PC-3 (cell line): ENCODE measurements at regions not wholly inside any gene's neighbourhood (a gene's known extent, or its start where the extent isn't known, plus 50 kb on each side); places are given as distances from the start of the nearest gene placed in this dataset.

Experiments used
- ATAC-seq: fragments of 200-7000 bp; cut with Tn5 transposase; 2 replicates; pipeline ENCODE4 v1.9.1; 2020; ENCODE audit warnings: mild to moderate bottlenecking, moderate library complexity
- BruUV-seq: library from RNA; stranded (reverse); fragments of 400-500 nt; replicated peaks from 2 replicates; lab custom pipeline; 2021; lab: Mats Ljungman, UMichigan
- CTCF ChIA-PET: fragments of 300-600 bp; sonication (Branson Sonifier 250); formaldehyde crosslinking; loops from one replicate; lab custom pipeline; 2022; ENCODE audit warnings: antibody characterized with exemption; lab: Charles Lee
- POLR2A ChIA-PET: fragments of 300-600 bp; sonication (Branson Sonifier 250); formaldehyde crosslinking; loops from one replicate; lab custom pipeline; 2022; ENCODE audit warnings: antibody characterized with exemption; ENCODE audit not compliant: unreplicated experiment; lab: Charles Lee
- DNase-seq: peaks from one replicate; pipeline ENCODE4 v3.0.0-alpha.2; 2015
- H2AFZ ChIP-seq: fragments of 300-600 bp; sonication (generic); 2 replicates; pipeline ENCODE4 v1.6.0; 2016; ENCODE audit warnings: antibody characterized with exemption, low read length
- H3F3A ChIP-seq: fragments of 300-600 bp; sonication (generic); one replicate; pipeline ENCODE4 v1.6.0; 2017; ENCODE audit warnings: antibody characterized with exemption, low read length, control low read depth, mild to moderate bottlenecking; ENCODE audit not compliant: unreplicated experiment
- H3K27ac ChIP-seq: fragments of 300-600 bp; sonication (generic); 2 replicates; pipeline ENCODE4 v1.5.1; 2016; ENCODE audit warnings: mild to moderate bottlenecking, low read length
- H3K27me3 ChIP-seq: fragments of 300-600 bp; sonication (generic); 2 replicates; pipeline ENCODE4 v1.6.1; 2016; ENCODE audit warnings: low read length, mixed read lengths
- H3K36me3 ChIP-seq: fragments of 300-600 bp; sonication (generic); 2 replicates; pipeline ENCODE4 v1.6.1; 2016; ENCODE audit warnings: low read depth, mixed run types, low read length, mixed read lengths
- H3K4me1 ChIP-seq: fragments of 300-600 bp; sonication (generic); 2 replicates; pipeline ENCODE4 v1.5.1; 2016; ENCODE audit warnings: low read length; ENCODE audit not compliant: insufficient read depth
- H3K4me2 ChIP-seq: fragments of 300-600 bp; sonication (generic); 2 replicates; pipeline ENCODE4 v1.6.0; 2016; ENCODE audit warnings: low read length
- H3K4me3 ChIP-seq: fragments of 300-600 bp; sonication (generic); 2 replicates; pipeline ENCODE4 v1.5.1; 2016; ENCODE audit warnings: mild to moderate bottlenecking, low read length, mixed read lengths
- H3K79me2 ChIP-seq: fragments of 300-600 bp; sonication (generic); 2 replicates; pipeline ENCODE4 v1.6.1; 2017; ENCODE audit warnings: low read length, mixed read lengths
- H3K9ac ChIP-seq: fragments of 300-600 bp; sonication (generic); 2 replicates; pipeline ENCODE4 v1.6.0; 2016; ENCODE audit warnings: mild to moderate bottlenecking, low read length
- H3K9me2 ChIP-seq: fragments of 300-600 bp; sonication (generic); replicated peaks from 2 replicates; pipeline ENCODE4 v1.6.1; 2016; ENCODE audit warnings: mixed run types, low read length, mixed read lengths
- H3K9me3 ChIP-seq: fragments of 300-600 bp; sonication (generic); 2 replicates; pipeline ENCODE4 v1.6.1; 2016; ENCODE audit warnings: low read length, mixed read lengths
- H4K20me1 ChIP-seq: fragments of 300-600 bp; sonication (generic); 2 replicates; pipeline ENCODE4 v1.6.1; 2016; ENCODE audit warnings: low read length, mixed read lengths
- EZH2 ChIP-seq: fragments of 300-600 bp; sonication (generic); IDR thresholded peaks from one replicate; pipeline ENCODE4 v1.6.1; 2017; ENCODE audit warnings: antibody characterized with exemption, mild to moderate bottlenecking, low read length; ENCODE audit not compliant: unreplicated experiment
- EZH2phosphoT487 ChIP-seq: fragments of 300-600 bp; sonication (generic); IDR thresholded peaks from 2 replicates; pipeline ENCODE4 v1.6.1; 2018; ENCODE audit warnings: mild to moderate bottlenecking, antibody characterized with exemption, low read length, borderline replicate concordance
- intact Hi-C: fragments of 100-400 bp; cut with micrococcal nuclease; formaldehyde crosslinking; loops from 2 replicates; pipeline ENCODE4 v1.9.0; 2023
- TF ChIP-seq, protein P1 (sequence below): fragments of 300-600 bp; sonication (generic); conservative IDR thresholded peaks from 2 replicates; pipeline ENCODE4 v1.5.1; 2017; ENCODE audit warnings: antibody characterized with exemption, low read depth, mild to moderate bottlenecking, low read length

GRCh38 chr14:101499513-101499912, 61.8 kb upstream of the DIO3 start:
- no peak overlapping the region for H3K4me3 ChIP-seq
- H3F3A ChIP-seq, result no peaks in the 10 kb centered on the region
- ChIA-PET CTCF (no interaction called here), POLR2A (no interaction called here)
- H4K20me1 ChIP-seq, result no peaks in the 10 kb centered on the region
- no peak overlapping the region for H3K4me2 ChIP-seq
- no peaks in the 10 kb centered on the region for H3K9me3 ChIP-seq
- no peak for ATAC-seq
- TF ChIP-seq, protein P1, sequence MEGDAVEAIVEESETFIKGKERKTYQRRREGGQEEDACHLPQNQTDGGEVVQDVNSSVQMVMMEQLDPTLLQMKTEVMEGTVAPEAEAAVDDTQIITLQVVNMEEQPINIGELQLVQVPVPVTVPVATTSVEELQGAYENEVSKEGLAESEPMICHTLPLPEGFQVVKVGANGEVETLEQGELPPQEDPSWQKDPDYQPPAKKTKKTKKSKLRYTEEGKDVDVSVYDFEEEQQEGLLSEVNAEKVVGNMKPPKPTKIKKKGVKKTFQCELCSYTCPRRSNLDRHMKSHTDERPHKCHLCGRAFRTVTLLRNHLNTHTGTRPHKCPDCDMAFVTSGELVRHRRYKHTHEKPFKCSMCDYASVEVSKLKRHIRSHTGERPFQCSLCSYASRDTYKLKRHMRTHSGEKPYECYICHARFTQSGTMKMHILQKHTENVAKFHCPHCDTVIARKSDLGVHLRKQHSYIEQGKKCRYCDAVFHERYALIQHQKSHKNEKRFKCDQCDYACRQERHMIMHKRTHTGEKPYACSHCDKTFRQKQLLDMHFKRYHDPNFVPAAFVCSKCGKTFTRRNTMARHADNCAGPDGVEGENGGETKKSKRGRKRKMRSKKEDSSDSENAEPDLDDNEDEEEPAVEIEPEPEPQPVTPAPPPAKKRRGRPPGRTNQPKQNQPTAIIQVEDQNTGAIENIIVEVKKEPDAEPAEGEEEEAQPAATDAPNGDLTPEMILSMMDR, result no peak
- TF ChIP-seq EZH2, result no peak
- no peak for TF ChIP-seq EZH2phosphoT487
- no peaks in the 10 kb centered on the region for H3K4me1 ChIP-seq
- no peaks in the 10 kb centered on the region for H3K9me2 ChIP-seq
- no peaks in the 10 kb centered on the region for H3K27me3 ChIP-seq
- DNase-seq, result no peak
- no peak overlapping the region for H3K9ac ChIP-seq
- intact Hi-C loops, result no loop called here
- H3K79me2 ChIP-seq, result no peaks in the 10 kb centered on the region
- H3K36me3 ChIP-seq, result no peaks in the 10 kb centered on the region
- no peak overlapping the region for H2AFZ ChIP-seq
- no TSS peak for BruUV-seq
- no peak overlapping the region for H3K27ac ChIP-seq

- intact Hi-C loops, result no loop called here
- H4K20me1 ChIP-seq, result no peaks in the 10 kb centered on the region
- H3K4me3 ChIP-seq, result no peak overlapping the region
- TF ChIP-seq EZH2phosphoT487 (no peak), EZH2 (no peak)
- TF ChIP-seq, protein P1, result no peak
- no peaks in the 10 kb centered on the region for H3K79me2 ChIP-seq
- BruUV-seq, result no TSS peak
- no peaks in the 10 kb centered on the region for H3K27me3 ChIP-seq
- no peaks in the 10 kb centered on the region for H3K9me2 ChIP-seq
- ChIA-PET CTCF (no interaction called here), POLR2A (no interaction called here)
- no peak overlapping the region for H3K9ac ChIP-seq
- DNase-seq, result no peak
- H3K27ac ChIP-seq, result no peak overlapping the region
- no peak overlapping the region for H2AFZ ChIP-seq
- H3F3A ChIP-seq, result no peaks in the 10 kb centered on the region
- no peak overlapping the region for H3K4me2 ChIP-seq
- no peaks in the 10 kb centered on the region for H3K36me3 ChIP-seq
- H3K4me1 ChIP-seq, result no peaks in the 10 kb centered on the region
- no peak for ATAC-seq
- H3K9me3 ChIP-seq, result no peaks in the 10 kb centered on the region
Measured at GRCh38 chr14:101500061-101500460, 61.2 kb upstream of the DIO3 start.

DNA sequence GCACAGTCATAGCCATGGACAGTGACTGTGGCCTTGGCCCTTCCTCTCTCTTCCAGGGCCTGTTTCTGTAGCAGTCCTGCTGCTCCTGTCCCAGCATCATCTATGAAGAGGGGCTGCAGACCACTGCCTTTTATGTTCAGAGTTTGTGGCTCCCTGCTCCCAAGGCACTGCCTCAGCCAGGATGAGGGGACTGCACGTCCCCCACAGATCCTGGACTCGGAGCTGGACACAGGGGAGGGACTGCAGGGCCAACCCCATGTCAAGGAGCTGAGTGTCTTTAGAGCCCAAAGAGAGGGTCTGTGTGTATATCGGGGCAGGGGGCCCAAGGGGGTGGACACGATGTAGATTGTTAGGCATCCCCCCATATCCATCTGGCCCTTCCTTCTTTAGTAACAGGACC, 60.6 kb upstream of the DIO3 start:
- CTCF ChIA-PET, result no interaction called here

More for the DNA sequence above, 60.6 kb upstream of the DIO3 start:
- Histone ChIP-seq H3K79me2 (no peaks in the 10 kb centered on the region), H3K4me1 (no peaks in the 10 kb centered on the region), H2AFZ (no peak overlapping the region), H3K9ac (no peak overlapping the region), H3K36me3 (no peaks in the 10 kb centered on the region), H3K4me2 (no peak overlapping the region), H3K4me3 (no peak overlapping the region), H3K27ac (no peak overlapping the region), H3K27me3 (no peaks in the 10 kb centered on the region), H3K9me3 (no peaks in the 10 kb centered on the region), H3K9me2 (no peaks in the 10 kb centered on the region), H3F3A (no peaks in the 10 kb centered on the region), H4K20me1 (no peaks in the 10 kb centered on the region)
- no TSS peak for BruUV-seq
- ATAC-seq, result no peak
- POLR2A ChIA-PET, result no interaction called here
- TF ChIP-seq, protein P1, result no peak
- no peak for TF ChIP-seq EZH2
- TF ChIP-seq EZH2phosphoT487, result no peak
- intact Hi-C loops, result no loop called here
- no peak for DNase-seq
